ENCODE measurements at regions not wholly inside any gene's neighbourhood (a gene's known extent, or its start where the extent isn't known, plus 50 kb on each side); places are given as distances from the start of the nearest gene placed in this dataset.
"Not testable (repeated sequence)": the region's sequence is repeated elsewhere in the genome, so short reads cannot be mapped to it uniquely, and the experiment has no call there.

GRCh38 chr5:157944938-157945337 lies 86.0 kb upstream of the CLINT1 start:
- Histone ChIP-seq H3K36me3 (no peaks in the 10 kb centered on the region), H3K9me3 (no peaks in the 10 kb centered on the region), H3K4me1 (no peaks in the 10 kb centered on the region), H3K27ac (no peak overlapping the region), H3K9ac (ENCODE audit: low read depth in 2 of 2, low read length in 2 of 2) (no peak overlapping the region), H3K4me3 (no peak overlapping the region), H3K27me3 (no peaks in the 10 kb centered on the region)
- no peak for DNase-seq
- no peak for TF ChIP-seq CTCF (IDR thresholded peaks at IDR 0.05)
- intact Hi-C loops (cut with DNase I): loop anchor here (5.0 kb wide), 1 partner anchor 128 kb away; no protein-coding TSS in a partner anchor

GRCh38 chr5:157944077-157944633 lies 85.2 kb upstream of the CLINT1 start:
- Histone ChIP-seq H3K27ac (no peak overlapping the region), H3K9me3 (no peaks in the 10 kb centered on the region), H3K4me3 (no peak overlapping the region), H3K36me3 (no peaks in the 10 kb centered on the region), H3K27me3 (no peaks in the 10 kb centered on the region), H3K4me1 (no peaks in the 10 kb centered on the region), H3K9ac (ENCODE audit: low read depth in 2 of 2, low read length in 2 of 2) (no peak overlapping the region)
- DNase-seq: no peak
- no peak for TF ChIP-seq CTCF (IDR thresholded peaks at IDR 0.05)
- intact Hi-C loops (cut with DNase I): no loop called here

- no peak for TF ChIP-seq CTCF (IDR thresholded peaks at IDR 0.05)
- H3K9ac ChIP-seq (ENCODE audit: low read depth in 2 of 2, low read length in 2 of 2): no peak overlapping the region
- no peak overlapping the region for H3K4me3 ChIP-seq
- no peaks in the 10 kb centered on the region for H3K9me3 ChIP-seq
- intact Hi-C loops (cut with DNase I): no loop called here
- DNase-seq: no peak
- no peaks in the 10 kb centered on the region for H3K4me1 ChIP-seq
- no peaks in the 10 kb centered on the region for H3K36me3 ChIP-seq
- no peaks in the 10 kb centered on the region for H3K27me3 ChIP-seq
- H3K27ac ChIP-seq: no peak overlapping the region
These were observed 83.7 kb upstream of the CLINT1 start for GRCh38 chr5:157942595-157942994.

- Histone ChIP-seq H3K9ac (ENCODE audit: low read depth in 2 of 2, low read length in 2 of 2) (no peak overlapping the region), H3K27me3 (no peaks in the 10 kb centered on the region), H3K9me3 (no peaks in the 10 kb centered on the region), H3K27ac (no peak overlapping the region), H3K36me3 (no peaks in the 10 kb centered on the region), H3K4me3 (no peak overlapping the region), H3K4me1 (no peaks in the 10 kb centered on the region)
- DNase-seq: no peak
- no peak for TF ChIP-seq CTCF (IDR thresholded peaks at IDR 0.05)
- intact Hi-C loops (cut with DNase I): no loop called here
These were observed 82.7 kb upstream of the CLINT1 start for GRCh38 chr5:157941616-157942015.

GRCh38 chr5:157938101-157938500 lies 79.2 kb upstream of the CLINT1 start:
- intact Hi-C loops (cut with DNase I); H3K9me3 ChIP-seq; H3K27me3 ChIP-seq; DNase-seq; H3K36me3 ChIP-seq; H3K4me3 ChIP-seq; H3K9ac ChIP-seq (ENCODE audit: low read depth in 2 of 2, low read length in 2 of 2); H3K27ac ChIP-seq; H3K4me1 ChIP-seq: not testable (repeated sequence)

GRCh38 chr5:157936776-157937501 lies 78.0 kb upstream of the CLINT1 start:
- H3K4me1 ChIP-seq; H3K36me3 ChIP-seq; intact Hi-C loops (cut with DNase I); H3K27ac ChIP-seq; H3K27me3 ChIP-seq; H3K4me3 ChIP-seq; DNase-seq; H3K9ac ChIP-seq (ENCODE audit: low read depth in 2 of 2, low read length in 2 of 2); H3K9me3 ChIP-seq: not testable (repeated sequence)

All from colonic mucosa (tissue), 4 donors.